ENCODE measurements at regions not wholly inside any gene's neighbourhood (a gene's known extent, or its start where the extent isn't known, plus 50 kb on each side); places are given as distances from the start of the nearest gene placed in this dataset.

GRCh38 chr20:53738945-53739798, 145.5 kb upstream of the ZNF217 start:
- Histone ChIP-seq H3K36me3 (ENCODE audit: control insufficient read depth in 1 of 2, insufficient read depth in 2 of 2, low read length in 1 of 2) (no peaks in the 10 kb centered on the region), H3K4me3 (ENCODE audit: low read length in 2 of 2) (no peak overlapping the region), H3K27ac (ENCODE audit: low read depth in 1 of 2, low read length in 2 of 2) (no peak overlapping the region), H3K4me1 (ENCODE audit: control insufficient read depth in 1 of 2, insufficient read depth in 2 of 2, low read length in 2 of 2) (no peaks in the 10 kb centered on the region), H3K9me3 (ENCODE audit: control insufficient read depth, low read length) (peaks cover 1% of the 10 kb centered on the region), H3K27me3 (ENCODE audit: control insufficient read depth in 1 of 2, insufficient read depth in 2 of 2, low read length in 1 of 2) (no peaks in the 10 kb centered on the region)
- DNase-seq (no peak), ATAC-seq (ENCODE audit: low FRiP score) (no peak)
- intact Hi-C loops (cut with DNase I): no loop called here
- WGBS, 2 donors: 73 to 77% methylated on average over 11 of the region's 11 CpGs

- Histone ChIP-seq H3K27ac (ENCODE audit: low read depth in 1 of 2, low read length in 2 of 2) (no peak overlapping the region), H3K4me3 (ENCODE audit: low read length in 2 of 2) (no peak overlapping the region), H3K36me3 (ENCODE audit: control insufficient read depth in 1 of 2, insufficient read depth in 2 of 2, low read length in 1 of 2) (no peaks in the 10 kb centered on the region), H3K27me3 (ENCODE audit: control insufficient read depth in 1 of 2, insufficient read depth in 2 of 2, low read length in 1 of 2) (no peaks in the 10 kb centered on the region), H3K9me3 (ENCODE audit: control insufficient read depth, low read length) (peaks cover 1% of the 10 kb centered on the region), H3K4me1 (ENCODE audit: control insufficient read depth in 1 of 2, insufficient read depth in 2 of 2, low read length in 2 of 2) (no peaks in the 10 kb centered on the region)
- intact Hi-C loops (cut with DNase I): no loop called here
- ATAC-seq (ENCODE audit: low FRiP score) (no peak), DNase-seq (no peak)
- 51 to 54% methylated on average over 26 of the region's 26 CpGs for WGBS, 2 donors
These were observed 144.7 kb upstream of the ZNF217 start for GRCh38 chr20:53738039-53738944.

GRCh38 chr20:53737396-53738038, 143.9 kb upstream of the ZNF217 start:
- Histone ChIP-seq H3K27ac (ENCODE audit: low read depth in 1 of 2, low read length in 2 of 2) (no peak overlapping the region), H3K4me3 (ENCODE audit: low read length in 2 of 2) (no peak overlapping the region), H3K9me3 (ENCODE audit: control insufficient read depth, low read length) (peaks cover 1% of the 10 kb centered on the region), H3K36me3 (ENCODE audit: control insufficient read depth in 1 of 2, insufficient read depth in 2 of 2, low read length in 1 of 2) (no peaks in the 10 kb centered on the region), H3K27me3 (ENCODE audit: control insufficient read depth in 1 of 2, insufficient read depth in 2 of 2, low read length in 1 of 2) (no peaks in the 10 kb centered on the region), H3K4me1 (ENCODE audit: control insufficient read depth in 1 of 2, insufficient read depth in 2 of 2, low read length in 2 of 2) (no peaks in the 10 kb centered on the region)
- WGBS, 2 donors: 51 to 53% methylated on average over 8 of the region's 8 CpGs
- intact Hi-C loops (cut with DNase I): no loop called here
- no peak for ATAC-seq (ENCODE audit: low FRiP score)
- no peak for DNase-seq

GRCh38 chr20:53736757-53737395, 143.2 kb upstream of the ZNF217 start:
- intact Hi-C loops (cut with DNase I): no loop called here
- ATAC-seq (ENCODE audit: low FRiP score) (no peak), DNase-seq (no peak)
- 16 to 23% methylated on average over 6 of the region's 6 CpGs for WGBS, 2 donors
- Histone ChIP-seq H3K27ac (ENCODE audit: low read depth in 1 of 2, low read length in 2 of 2) (no peak overlapping the region), H3K9me3 (ENCODE audit: control insufficient read depth, low read length) (peaks cover 1% of the 10 kb centered on the region), H3K4me1 (ENCODE audit: control insufficient read depth in 1 of 2, insufficient read depth in 2 of 2, low read length in 2 of 2) (no peaks in the 10 kb centered on the region), H3K36me3 (ENCODE audit: control insufficient read depth in 1 of 2, insufficient read depth in 2 of 2, low read length in 1 of 2) (no peaks in the 10 kb centered on the region), H3K27me3 (ENCODE audit: control insufficient read depth in 1 of 2, insufficient read depth in 2 of 2, low read length in 1 of 2) (no peaks in the 10 kb centered on the region), H3K4me3 (ENCODE audit: low read length in 2 of 2) (no peak overlapping the region)

GRCh38 chr20:53736122-53736756, 142.6 kb upstream of the ZNF217 start:
- no peaks in the 10 kb centered on the region for H3K36me3 ChIP-seq (ENCODE audit: control insufficient read depth in 1 of 2, insufficient read depth in 2 of 2, low read length in 1 of 2)
- H3K27ac ChIP-seq (ENCODE audit: low read depth in 1 of 2, low read length in 2 of 2): no peak overlapping the region
- DNase-seq: no peak
- no peaks in the 10 kb centered on the region for H3K27me3 ChIP-seq (ENCODE audit: control insufficient read depth in 1 of 2, insufficient read depth in 2 of 2, low read length in 1 of 2)
- no peak for ATAC-seq (ENCODE audit: low FRiP score)
- peaks cover 1% of the 10 kb centered on the region for H3K9me3 ChIP-seq (ENCODE audit: control insufficient read depth, low read length)
- no peaks in the 10 kb centered on the region for H3K4me1 ChIP-seq (ENCODE audit: control insufficient read depth in 1 of 2, insufficient read depth in 2 of 2, low read length in 2 of 2)
- 37 to 41% methylated on average over 7 of the region's 7 CpGs for WGBS, 2 donors
- intact Hi-C loops (cut with DNase I): no loop called here
- H3K4me3 ChIP-seq (ENCODE audit: low read length in 2 of 2): no peak overlapping the region

- intact Hi-C loops (cut with DNase I): no loop called here
- H3K9me3 ChIP-seq (ENCODE audit: control insufficient read depth, low read length): peaks cover 1% of the 10 kb centered on the region
- no peak overlapping the region for H3K4me3 ChIP-seq (ENCODE audit: low read length in 2 of 2)
- 24 to 33% methylated on average over 5 of the region's 5 CpGs for WGBS, 2 donors
- H3K27ac ChIP-seq (ENCODE audit: low read depth in 1 of 2, low read length in 2 of 2): no peak overlapping the region
- no peaks in the 10 kb centered on the region for H3K4me1 ChIP-seq (ENCODE audit: control insufficient read depth in 1 of 2, insufficient read depth in 2 of 2, low read length in 2 of 2)
- DNase-seq (no peak), ATAC-seq (ENCODE audit: low FRiP score) (no peak)
- H3K27me3 ChIP-seq (ENCODE audit: control insufficient read depth in 1 of 2, insufficient read depth in 2 of 2, low read length in 1 of 2): no peaks in the 10 kb centered on the region
- no peaks in the 10 kb centered on the region for H3K36me3 ChIP-seq (ENCODE audit: control insufficient read depth in 1 of 2, insufficient read depth in 2 of 2, low read length in 1 of 2)
These were observed 142.0 kb upstream of the ZNF217 start for GRCh38 chr20:53735536-53736050.

GRCh38 chr20:53734006-53734688, 140.5 kb upstream of the ZNF217 start:
- WGBS, 2 donors: 75 to 84% methylated on average over 7 of the region's 7 CpGs
- no peak for ATAC-seq (ENCODE audit: low FRiP score)
- intact Hi-C loops (cut with DNase I): no loop called here

More at GRCh38 chr20:53734006-53734688, 140.5 kb upstream of the ZNF217 start:
- H3K36me3 ChIP-seq (ENCODE audit: control insufficient read depth in 1 of 2, insufficient read depth in 2 of 2, low read length in 1 of 2): no peaks in the 10 kb centered on the region
- H3K4me1 ChIP-seq (ENCODE audit: control insufficient read depth in 1 of 2, insufficient read depth in 2 of 2, low read length in 2 of 2): no peaks in the 10 kb centered on the region
- no peak overlapping the region for H3K27ac ChIP-seq (ENCODE audit: low read depth in 1 of 2, low read length in 2 of 2)
- peaks cover 1% of the 10 kb centered on the region for H3K9me3 ChIP-seq (ENCODE audit: control insufficient read depth, low read length)
- H3K4me3 ChIP-seq (ENCODE audit: low read length in 2 of 2): no peak overlapping the region
- H3K27me3 ChIP-seq (ENCODE audit: control insufficient read depth in 1 of 2, insufficient read depth in 2 of 2, low read length in 1 of 2): no peaks in the 10 kb centered on the region
- no peak for DNase-seq

All from aorta (tissue), 5 donors.